ENCODE measurements at regions not wholly inside any gene's neighbourhood (a gene's known extent, or its start where the extent isn't known, plus 50 kb on each side); places are given as distances from the start of the nearest gene placed in this dataset.
"Not testable (repeated sequence)": the region's sequence is repeated elsewhere in the genome, so short reads cannot be mapped to it uniquely, and the experiment has no call there.

DNA sequence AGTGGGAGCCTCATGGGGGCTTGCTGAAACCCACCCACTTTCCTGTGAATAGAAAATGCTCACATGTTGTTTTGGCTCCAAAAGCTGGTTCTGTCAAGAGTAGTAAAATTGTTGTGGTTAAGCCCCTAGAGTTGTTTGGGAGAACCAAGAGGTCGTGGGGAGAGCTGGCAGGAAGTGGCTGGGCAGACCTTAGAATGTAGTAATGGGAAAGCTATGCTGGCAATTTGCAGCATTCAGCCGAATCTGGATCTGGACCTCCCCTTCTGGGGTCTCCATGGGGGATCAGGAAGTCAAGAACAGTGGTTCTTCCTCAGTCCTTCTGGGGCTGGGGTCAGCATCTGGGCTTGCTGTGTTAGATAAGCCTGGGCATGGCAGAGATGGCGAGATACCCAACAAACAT lies 150.6 kb upstream of the TBX3 start:
- H3K9me3 ChIP-seq: no peaks in the 10 kb centered on the region
- WGBS (ENCODE audit: insufficient coverage, low coverage, low lambda C conversion rate, missing lambda C conversion rate): 71% methylated on average over 2 of the region's 3 CpGs

DNA sequence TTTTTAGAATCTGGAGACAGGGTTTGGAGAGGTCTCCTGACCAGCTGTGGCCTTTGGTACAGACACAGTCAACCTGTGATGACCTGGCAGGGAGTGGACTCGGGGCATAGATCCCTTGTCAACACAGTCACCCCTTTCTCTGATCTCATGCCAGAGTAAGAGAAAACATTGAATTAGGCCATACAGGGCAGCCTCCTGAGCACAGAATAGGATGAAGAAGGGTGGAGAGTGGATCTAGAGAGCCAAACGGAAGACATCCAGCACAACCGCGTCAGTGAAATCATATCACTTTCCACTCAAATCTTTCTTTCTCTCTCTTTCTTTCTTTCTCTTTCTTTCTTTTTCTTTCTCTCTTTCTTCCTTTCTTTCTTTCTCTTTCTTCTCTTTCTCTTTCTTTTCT lies 145.9 kb upstream of the TBX3 start:
- ATAC-seq (peak; percentile 81 to 94 (median 91)), DNase-seq (peak; percentile 63 to 89 (median 89))
- Histone ChIP-seq H3K4me3 (no peak overlapping the region), H3K27me3 (no peaks in the 10 kb centered on the region), H3K36me3 (no peaks in the 10 kb centered on the region), H3K9me3 (no peaks in the 10 kb centered on the region), H3K4me1 (peaks cover 0 to 35% (median 4%) of the 10 kb centered on the region in 4 donors), H3K27ac (peak overlapping the region in 1 of 3 donors; percentile 42)
- TF ChIP-seq, protein P1, sequence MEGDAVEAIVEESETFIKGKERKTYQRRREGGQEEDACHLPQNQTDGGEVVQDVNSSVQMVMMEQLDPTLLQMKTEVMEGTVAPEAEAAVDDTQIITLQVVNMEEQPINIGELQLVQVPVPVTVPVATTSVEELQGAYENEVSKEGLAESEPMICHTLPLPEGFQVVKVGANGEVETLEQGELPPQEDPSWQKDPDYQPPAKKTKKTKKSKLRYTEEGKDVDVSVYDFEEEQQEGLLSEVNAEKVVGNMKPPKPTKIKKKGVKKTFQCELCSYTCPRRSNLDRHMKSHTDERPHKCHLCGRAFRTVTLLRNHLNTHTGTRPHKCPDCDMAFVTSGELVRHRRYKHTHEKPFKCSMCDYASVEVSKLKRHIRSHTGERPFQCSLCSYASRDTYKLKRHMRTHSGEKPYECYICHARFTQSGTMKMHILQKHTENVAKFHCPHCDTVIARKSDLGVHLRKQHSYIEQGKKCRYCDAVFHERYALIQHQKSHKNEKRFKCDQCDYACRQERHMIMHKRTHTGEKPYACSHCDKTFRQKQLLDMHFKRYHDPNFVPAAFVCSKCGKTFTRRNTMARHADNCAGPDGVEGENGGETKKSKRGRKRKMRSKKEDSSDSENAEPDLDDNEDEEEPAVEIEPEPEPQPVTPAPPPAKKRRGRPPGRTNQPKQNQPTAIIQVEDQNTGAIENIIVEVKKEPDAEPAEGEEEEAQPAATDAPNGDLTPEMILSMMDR (IDR thresholded peaks at IDR 0.05): no peak
- no peak for TF ChIP-seq POLR2A (IDR thresholded peaks at IDR 0.05)
- 32% methylated on average over 4 of the region's 4 CpGs for WGBS (ENCODE audit: insufficient coverage, low coverage, low lambda C conversion rate, missing lambda C conversion rate)
- intact Hi-C loops (cut with DNase I): no loop called here

More for the DNA sequence above, 150.6 kb upstream of the TBX3 start:
- Histone ChIP-seq H3K4me3 (no peak overlapping the region), H3K27ac (no peak overlapping the region), H3K27me3 (no peaks in the 10 kb centered on the region), H3K36me3 (no peaks in the 10 kb centered on the region), H3K4me1 (peaks cover 0 to 22% (median 0%) of the 10 kb centered on the region in 4 donors)
- no peak for DNase-seq
- intact Hi-C loops (cut with DNase I): no loop called here
- ATAC-seq: no peak
- TF ChIP-seq, protein P1 (IDR thresholded peaks at IDR 0.05): no peak
- TF ChIP-seq POLR2A (IDR thresholded peaks at IDR 0.05): no peak

DNA sequence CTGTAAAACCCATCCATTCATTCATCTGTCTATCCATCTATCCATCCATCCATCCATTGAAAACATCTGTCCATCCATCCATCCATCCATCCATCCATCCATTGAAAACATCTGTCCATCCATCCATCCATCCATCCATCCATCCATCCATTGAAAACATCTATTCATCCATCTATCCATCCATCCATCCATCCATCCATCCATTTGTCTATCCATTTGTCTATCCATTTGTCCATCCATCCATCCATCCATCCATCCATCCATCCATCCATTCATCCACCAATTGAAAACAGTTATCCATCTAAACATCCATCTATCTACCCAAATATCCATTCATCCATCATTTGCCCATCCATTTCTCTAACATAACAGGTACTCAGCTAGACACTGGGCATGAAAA lies 145.3 kb upstream of the TBX3 start:
- ATAC-seq; H3K27me3 ChIP-seq; DNase-seq; intact Hi-C loops (cut with DNase I); H3K36me3 ChIP-seq; H3K9me3 ChIP-seq; H3K4me3 ChIP-seq: not testable (repeated sequence)
- H3K4me1 ChIP-seq: peaks cover 0 to 36% (median 4%) of the 10 kb centered on the region in 4 donors
- peak overlapping the region in 1 of 3 donors; percentile 42 for H3K27ac ChIP-seq

DNA sequence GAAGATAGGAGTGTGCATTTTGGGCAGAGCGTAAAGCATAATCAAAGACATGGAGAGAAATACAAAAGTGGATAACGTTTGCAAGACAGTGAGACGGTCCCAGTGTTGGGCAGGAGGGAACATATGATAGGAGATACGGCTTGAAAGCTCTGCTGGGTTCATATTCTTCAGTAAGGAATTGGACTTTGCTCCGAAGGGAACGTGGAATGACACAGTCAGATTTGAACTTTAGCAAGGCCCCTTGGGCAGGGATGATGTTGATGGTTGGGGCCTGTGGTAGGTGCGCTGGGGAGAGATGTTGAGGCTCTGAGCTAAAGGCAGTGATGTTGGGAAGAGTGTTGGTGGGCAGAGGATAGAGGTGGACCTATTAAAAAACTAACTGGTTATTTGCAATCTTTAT lies 143.5 kb upstream of the TBX3 start:
- no peaks in the 10 kb centered on the region for H3K27me3 ChIP-seq
- H3K4me1 ChIP-seq: peaks cover 0 to 34% (median 4%) of the 10 kb centered on the region in 4 donors
- WGBS (ENCODE audit: insufficient coverage, low coverage, low lambda C conversion rate, missing lambda C conversion rate): 76% methylated on average over 7 of the region's 7 CpGs
- no peaks in the 10 kb centered on the region for H3K36me3 ChIP-seq
- H3K9me3 ChIP-seq: no peaks in the 10 kb centered on the region
- peak overlapping the region in 1 of 3 donors; percentile 67 for H3K27ac ChIP-seq
- DNase-seq (no peak), ATAC-seq (no peak)
- TF ChIP-seq, protein P1 (IDR thresholded peaks at IDR 0.05): no peak
- no peak for TF ChIP-seq POLR2A (IDR thresholded peaks at IDR 0.05)
- intact Hi-C loops (cut with DNase I): no loop called here
- no peak overlapping the region for H3K4me3 ChIP-seq

DNA sequence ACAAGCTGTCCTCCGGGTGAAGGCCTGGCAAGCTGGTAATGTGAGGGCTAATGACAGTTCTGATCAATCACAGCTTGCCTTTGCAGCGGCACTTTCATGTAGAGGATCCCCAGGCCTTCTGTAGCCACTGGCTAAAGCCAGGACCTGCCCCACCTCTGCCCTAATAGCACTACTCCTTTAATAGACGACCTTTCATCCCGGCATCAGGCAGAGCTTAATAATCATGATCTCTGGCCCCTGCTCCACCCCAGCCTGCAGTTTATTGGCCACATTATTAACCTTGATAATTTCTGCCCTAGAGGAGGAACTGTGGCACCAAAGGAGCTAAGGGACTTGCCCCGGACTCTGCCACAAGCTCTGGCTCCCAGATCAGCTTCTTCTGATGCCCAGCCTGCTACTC lies 142.3 kb upstream of the TBX3 start:
- TF ChIP-seq, protein P1 (IDR thresholded peaks at IDR 0.05): peak in 1 of 4 donors; percentile 5
- no peak for TF ChIP-seq POLR2A (IDR thresholded peaks at IDR 0.05)
- 22% methylated on average over 4 of the region's 5 CpGs for WGBS (ENCODE audit: insufficient coverage, low coverage, low lambda C conversion rate, missing lambda C conversion rate)
- H3K9me3 ChIP-seq: no peaks in the 10 kb centered on the region
- no peaks in the 10 kb centered on the region for H3K27me3 ChIP-seq
- DNase-seq (peak in 2 of 3 donors; percentile 70 to 71), ATAC-seq (peak; percentile 77 to 84 (median 80))
- no peaks in the 10 kb centered on the region for H3K36me3 ChIP-seq
- peak overlapping the region in 1 of 3 donors; percentile 67 for H3K27ac ChIP-seq
- H3K4me1 ChIP-seq: peaks cover 0 to 27% (median 4%) of the 10 kb centered on the region in 4 donors
- no peak overlapping the region for H3K4me3 ChIP-seq
- intact Hi-C loops (cut with DNase I): no loop called here
